H1 (cell line): ENCODE measurements at regions not wholly inside any gene's neighbourhood (a gene's known extent, or its start where the extent isn't known, plus 50 kb on each side); places are given as distances from the start of the nearest gene placed in this dataset.

ENCODE experiments used
- ASH2L ChIP-seq: fragments of 200-600, 300-600 bp; sonication (generic); IDR thresholded peaks from one replicate; pipeline ENCODE4 v1.7.1; 2017; ENCODE audit warnings: low read length
- ATF3 ChIP-seq: IDR thresholded peaks from 2 replicates; pipeline ENCODE4 v1.6.1; 2011; ENCODE audit warnings: low read depth, mild to moderate bottlenecking, low read length; ENCODE audit not compliant: insufficient read depth
- BCL11A ChIP-seq, 2 experiments: IDR thresholded peaks; one replicate each; pipeline ENCODE4 v1.6.1; 2011; ENCODE audit warnings: low read depth in 2 of 2, low read length in 2 of 2, mild to moderate bottlenecking in 2 of 2
- CBX5 ChIP-seq: fragments of 300-800, 300-1000 bp; sonication (generic); IDR thresholded peaks from 2 replicates; pipeline ENCODE4 v1.7.1; 2016; ENCODE audit warnings: antibody characterized with exemption, low read length, low read depth
- CHD7 ChIP-seq: fragments of 300-600 bp; sonication (generic); IDR thresholded peaks from 2 replicates; pipeline ENCODE4 v1.7.1; 2012; ENCODE audit warnings: low read length, moderate library complexity, mild to moderate bottlenecking, inconsistent platforms; ENCODE audit not compliant: insufficient replicate concordance
- JUN ChIP-seq: IDR thresholded peaks from 2 replicates; pipeline ENCODE4 v1.6.1; 2011; ENCODE audit warnings: low read depth, mild to moderate bottlenecking, improper control_type of control experiment, low read length
- MAX ChIP-seq: IDR thresholded peaks from 2 replicates; pipeline ENCODE4 v1.6.1; 2012; ENCODE audit warnings: inconsistent platforms
- RAD21 ChIP-seq, 2 experiments: IDR thresholded peaks in 1 of 2; conservative IDR thresholded peaks in 1 of 2; 2 replicates each; pipeline ENCODE4 v1.6.1; 2011; ENCODE audit warnings: low read depth in 2 of 2, low read length in 2 of 2, improper control_type of control experiment in 1 of 2, inconsistent platforms in 1 of 2, mild to moderate bottlenecking in 1 of 2, moderate library complexity in 1 of 2
- SP4 ChIP-seq: IDR thresholded peaks from 2 replicates; pipeline ENCODE4 v1.6.1; 2012; ENCODE audit warnings: low read length, inconsistent platforms
- TAF1 ChIP-seq: IDR thresholded peaks from 2 replicates; pipeline ENCODE4 v1.6.1; 2011; ENCODE audit warnings: mild to moderate bottlenecking, low read depth, low read length

GRCh38 chr2:138395565-138396306, 105.8 kb upstream of the SPOPL start (continued):
- TF ChIP-seq CHD7 (no peak), MAX (no peak), TAF1 (no peak), BCL11A (IDR thresholded peaks at IDR 0.05; ENCODE audit: low read depth in 2 of 2, low read length in 2 of 2) (no peak), RAD21 (IDR thresholded peaks at IDR 0.05 in 1 of 2, conservative IDR thresholded peaks at IDR 0.05 in 1 of 2; ENCODE audit: low read depth in 2 of 2, low read length in 2 of 2) (no peak), SP4 (no peak), JUN (no peak), ATF3 (no peak), ASH2L (no peak), CBX5 (no peak)
